Stimulated activated CD4-positive, alpha-beta T cell treated with anti-CD3 and anti-CD28 coated beads, Interleukin-12 subunit alpha, Interleukin-12 subunit beta, amount 100 ng/mL, for 48 hours (primary cell): ENCODE measurements at regions not wholly inside any gene's neighbourhood (a gene's known extent, or its start where the extent isn't known, plus 50 kb on each side); places are given as distances from the start of the nearest gene placed in this dataset.
"Not testable (repeated sequence)": the region's sequence is repeated elsewhere in the genome, so short reads cannot be mapped to it uniquely, and the experiment has no call there.

ENCODE experiments used
- DNase-seq, 3 donors: peaks; one replicate each; pipeline ENCODE4 v3.0.0-alpha.2; 2020; ENCODE audit warnings: low read depth in 2 of 3, low spot score in 1 of 3

DNA sequence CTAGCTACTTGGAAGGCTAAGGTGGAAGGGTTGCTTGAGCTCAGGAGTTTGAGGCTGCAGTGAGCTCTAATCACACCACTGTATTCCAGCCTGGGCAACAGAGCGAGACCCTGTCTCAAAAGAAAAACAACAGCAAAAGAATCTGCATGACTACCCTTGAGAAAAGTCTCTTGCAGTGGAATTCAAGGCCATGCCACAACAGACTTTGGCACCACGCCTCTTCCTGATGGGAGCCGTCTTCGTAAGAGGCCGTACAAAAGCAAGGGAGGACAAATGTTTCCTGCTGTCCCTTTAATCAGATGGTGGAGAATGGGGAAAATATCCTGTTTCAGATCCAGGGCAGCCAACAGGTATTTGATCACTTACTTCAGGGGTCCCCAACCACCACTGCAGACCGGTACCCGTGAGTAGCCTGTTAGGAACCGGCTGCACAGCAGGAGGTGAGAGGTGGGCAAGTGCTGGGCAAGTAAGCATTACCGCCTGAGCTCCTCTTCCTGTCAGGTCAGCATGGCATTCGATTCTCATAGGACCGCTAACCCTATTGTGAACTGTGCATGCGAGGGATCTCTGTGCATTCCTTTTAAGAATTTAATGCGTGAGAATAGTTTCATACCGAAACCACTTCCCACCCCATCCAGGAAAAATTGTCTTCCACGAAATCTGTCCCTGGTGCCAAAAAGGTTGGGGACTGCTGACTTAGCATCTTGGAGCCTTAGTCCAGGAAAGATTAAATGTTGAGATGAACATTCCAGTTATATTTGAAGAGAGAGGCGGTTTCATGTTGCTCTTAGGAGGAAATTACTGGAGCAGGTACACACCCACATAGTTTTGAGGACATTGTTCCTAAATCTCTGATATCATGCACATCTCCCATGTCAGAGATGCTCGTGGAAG is 94.4 kb upstream of the XPO1 start:
- no peak for DNase-seq

DNA sequence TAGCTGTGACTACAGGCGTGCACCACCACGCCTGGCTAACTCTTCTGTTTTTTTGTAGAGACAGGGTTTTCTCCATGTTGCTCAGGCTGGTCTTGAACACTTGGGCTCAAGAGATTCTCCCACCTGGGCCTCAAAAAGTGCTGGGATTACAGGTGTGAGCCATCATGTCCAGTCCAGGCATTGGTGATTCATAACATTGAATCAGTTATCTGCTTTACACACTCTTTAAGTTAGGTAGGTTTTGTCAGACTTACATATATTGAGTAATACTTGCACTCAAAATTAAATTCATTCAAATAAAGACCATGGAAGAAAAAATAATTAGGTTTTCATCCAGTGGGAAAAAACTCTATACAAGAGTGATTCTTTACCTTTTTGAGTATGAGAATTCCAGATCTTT is 93.2 kb upstream of the XPO1 start:
- no peak for DNase-seq

DNA sequence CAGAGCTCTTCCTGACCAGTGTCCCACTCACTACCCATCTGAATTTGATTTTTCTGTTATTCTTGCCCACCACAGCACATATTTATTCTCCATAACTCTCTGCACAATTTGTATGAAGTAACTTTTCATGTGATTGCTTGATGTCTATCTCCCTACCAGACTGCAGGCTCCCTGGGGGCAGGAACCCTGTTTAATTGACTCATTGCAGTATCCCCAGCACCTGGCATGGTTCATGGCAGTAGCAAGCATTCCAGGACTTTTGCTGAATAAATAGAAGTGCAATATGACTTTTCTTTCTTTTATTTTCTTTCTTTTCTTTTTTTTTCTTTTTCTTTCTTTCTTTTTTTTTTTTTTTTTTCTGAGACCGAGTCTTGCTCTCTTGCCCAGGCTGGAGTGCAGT is 88.7 kb upstream of the XPO1 start:
- no peak for DNase-seq

DNA sequence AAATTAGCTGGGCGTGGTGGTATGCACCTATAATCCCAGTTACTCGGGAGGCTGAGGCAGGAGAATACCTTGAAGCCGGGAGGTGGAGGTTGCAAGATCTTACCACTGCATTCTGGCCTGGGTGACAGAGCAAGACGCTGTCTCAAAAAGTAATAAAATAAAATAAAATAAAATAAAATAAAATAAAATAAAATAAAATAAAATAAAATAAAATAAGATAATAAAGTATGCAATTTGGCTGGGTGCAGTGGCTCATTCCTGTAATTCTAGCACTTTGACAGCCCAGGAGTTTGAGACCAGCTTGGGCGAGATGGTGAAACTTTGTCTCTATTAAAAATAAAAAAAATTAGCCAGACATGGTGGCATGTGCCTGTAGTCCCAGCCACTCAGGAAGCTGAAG is 85.6 kb upstream of the XPO1 start:
- DNase-seq = no peak

DNA sequence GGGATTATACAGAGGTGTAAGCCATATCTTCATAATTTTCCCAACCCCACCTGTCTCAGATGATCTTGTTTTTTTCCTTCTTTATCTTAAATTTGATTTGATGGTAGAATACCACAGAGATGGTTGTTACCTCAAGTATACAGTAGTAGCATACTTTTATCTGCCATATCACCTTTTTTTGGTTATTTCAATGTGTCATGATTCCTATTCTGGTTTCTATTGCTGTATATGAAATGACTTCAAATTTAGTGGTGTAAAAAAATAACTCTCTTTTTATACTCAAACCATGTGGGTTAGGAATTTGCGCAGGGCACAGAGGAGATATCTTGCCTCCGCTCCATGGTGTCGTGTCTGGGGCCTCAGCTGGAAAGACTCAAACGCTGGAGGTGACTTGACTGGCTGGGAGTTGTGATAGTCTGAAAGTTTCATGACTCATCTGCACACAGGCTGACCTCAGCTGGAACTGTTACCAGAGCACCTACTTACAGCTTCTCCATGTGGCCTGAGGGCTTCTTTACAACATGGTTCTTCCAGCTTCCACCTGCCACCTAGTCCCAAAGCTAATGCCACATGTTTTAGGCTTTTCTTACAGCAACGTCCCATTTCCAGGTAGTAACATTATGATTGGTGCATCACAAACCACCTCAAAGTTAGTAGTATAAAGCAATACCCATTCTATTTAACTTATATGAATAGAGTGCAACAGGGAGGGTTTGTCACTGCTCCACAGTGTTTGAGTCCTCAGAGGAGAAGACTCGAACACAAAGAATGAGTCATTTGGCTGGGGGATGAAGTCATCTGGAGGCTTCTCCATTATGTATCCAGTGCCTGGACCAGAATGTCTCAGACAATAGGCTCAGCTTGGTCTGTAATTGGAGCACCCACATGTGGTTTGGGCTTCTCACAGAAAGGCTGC is 82.3 kb upstream of the XPO1 start:
- peak in 1 of 3 donors; percentile 2 for DNase-seq

DNA sequence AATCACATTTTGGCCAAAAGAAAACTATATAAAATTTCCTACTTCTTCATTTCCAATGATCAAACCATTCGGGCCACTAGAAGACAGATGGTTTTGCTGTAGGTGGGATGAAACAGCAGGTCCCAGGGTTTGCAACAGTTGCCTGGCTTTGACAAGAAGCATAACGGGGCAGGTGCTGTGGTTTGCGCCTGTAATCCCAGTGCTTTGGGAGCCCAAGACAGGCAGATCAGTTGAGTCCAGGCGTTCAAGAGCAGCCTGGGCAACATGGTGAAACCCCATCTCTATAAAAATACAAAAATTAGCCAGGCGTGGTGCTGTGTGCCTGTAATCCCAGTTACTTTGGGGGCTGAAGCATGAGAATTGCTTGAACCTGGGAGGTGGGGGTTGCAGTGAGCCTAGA is 81.4 kb upstream of the XPO1 start:
- DNase-seq = no peak

DNA sequence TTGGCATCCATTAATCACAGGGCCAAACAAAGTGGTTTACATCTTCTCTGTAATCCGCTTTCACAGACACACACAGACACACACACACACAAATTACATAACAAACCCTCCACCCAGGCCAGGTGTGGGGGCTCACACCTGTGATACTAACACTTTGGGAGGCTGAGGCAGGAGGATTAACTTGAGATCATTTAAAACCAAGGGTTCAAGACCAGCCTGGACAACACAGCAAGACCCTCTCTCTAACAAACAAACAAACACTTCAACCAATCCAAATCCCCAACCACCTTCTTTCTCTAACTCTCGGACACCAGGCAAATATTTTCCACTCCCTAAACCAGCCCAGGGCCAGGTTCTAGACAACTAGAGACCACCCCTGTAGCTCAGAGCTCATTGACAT is 79.5 kb upstream of the XPO1 start:
- DNase-seq = no peak

DNA sequence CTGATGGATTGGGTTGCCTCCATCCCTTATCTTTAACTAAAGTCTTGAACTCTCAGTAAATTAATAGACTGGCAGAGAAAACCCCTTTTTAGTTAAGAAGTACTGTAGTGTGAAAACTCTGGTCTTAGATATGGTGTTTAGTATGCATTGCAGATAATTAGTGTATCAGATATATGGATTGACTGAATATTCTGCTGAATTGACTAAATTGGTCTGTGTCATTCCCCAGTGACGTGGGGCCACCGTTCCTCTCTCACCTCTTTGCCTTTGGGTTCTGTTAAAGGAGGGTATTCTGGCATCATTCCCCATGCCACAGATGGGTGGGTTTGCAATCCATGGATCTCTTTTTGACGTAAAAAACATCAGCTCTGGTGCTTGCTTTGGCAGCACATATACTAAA is 67.1 kb upstream of the XPO1 start:
- no peak for DNase-seq

DNA sequence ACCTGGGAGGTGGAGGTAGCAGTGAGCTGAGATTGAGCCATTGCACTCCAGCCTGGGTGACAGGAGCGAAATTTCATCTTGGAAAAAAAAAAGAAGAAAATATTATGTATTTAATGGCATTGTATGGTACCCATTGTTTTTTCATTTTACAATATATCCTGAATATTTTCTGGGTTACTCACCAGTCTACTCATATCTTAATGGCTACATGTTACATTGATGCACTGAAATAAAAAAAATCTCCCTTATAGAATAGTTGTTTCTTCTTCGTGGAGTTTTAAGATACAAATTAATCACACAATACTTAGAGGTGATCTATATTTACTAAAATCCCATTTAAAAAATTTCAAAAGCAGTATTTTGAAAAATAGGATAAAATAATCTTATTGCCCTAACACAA is 66.3 kb upstream of the XPO1 start:
- DNase-seq = no peak

DNA sequence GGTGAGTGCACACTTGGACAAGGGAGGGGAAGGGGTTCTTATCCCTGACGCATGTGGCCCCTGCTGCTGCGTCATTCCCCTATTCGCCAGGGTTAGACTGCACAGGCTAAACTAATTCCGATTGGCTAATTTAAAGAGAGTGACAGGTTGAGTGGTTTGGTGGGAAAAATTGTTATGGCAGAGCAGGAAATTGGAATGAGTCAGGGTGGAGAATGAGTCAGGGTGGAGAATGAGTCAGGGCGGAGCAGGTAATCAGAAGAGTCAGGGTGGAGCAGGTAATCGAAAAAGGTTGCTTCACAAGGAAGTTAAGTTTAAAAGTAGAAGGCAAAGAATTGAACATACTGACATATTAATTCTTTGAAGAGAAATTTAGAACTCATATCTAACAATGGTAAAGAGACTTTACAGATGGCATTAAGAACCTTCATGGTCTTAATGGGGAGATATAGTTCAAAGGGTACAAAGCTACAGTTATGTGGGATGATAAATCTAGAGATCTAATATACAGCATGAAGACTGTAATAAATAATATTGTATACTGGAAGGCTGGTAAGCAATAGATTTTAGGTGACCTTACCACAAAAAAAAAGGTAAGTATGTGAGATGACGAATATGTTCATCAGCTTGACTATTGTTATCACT is 60.5 kb upstream of the XPO1 start:
- DNase-seq = peak in 1 of 3 donors; percentile 26

DNA sequence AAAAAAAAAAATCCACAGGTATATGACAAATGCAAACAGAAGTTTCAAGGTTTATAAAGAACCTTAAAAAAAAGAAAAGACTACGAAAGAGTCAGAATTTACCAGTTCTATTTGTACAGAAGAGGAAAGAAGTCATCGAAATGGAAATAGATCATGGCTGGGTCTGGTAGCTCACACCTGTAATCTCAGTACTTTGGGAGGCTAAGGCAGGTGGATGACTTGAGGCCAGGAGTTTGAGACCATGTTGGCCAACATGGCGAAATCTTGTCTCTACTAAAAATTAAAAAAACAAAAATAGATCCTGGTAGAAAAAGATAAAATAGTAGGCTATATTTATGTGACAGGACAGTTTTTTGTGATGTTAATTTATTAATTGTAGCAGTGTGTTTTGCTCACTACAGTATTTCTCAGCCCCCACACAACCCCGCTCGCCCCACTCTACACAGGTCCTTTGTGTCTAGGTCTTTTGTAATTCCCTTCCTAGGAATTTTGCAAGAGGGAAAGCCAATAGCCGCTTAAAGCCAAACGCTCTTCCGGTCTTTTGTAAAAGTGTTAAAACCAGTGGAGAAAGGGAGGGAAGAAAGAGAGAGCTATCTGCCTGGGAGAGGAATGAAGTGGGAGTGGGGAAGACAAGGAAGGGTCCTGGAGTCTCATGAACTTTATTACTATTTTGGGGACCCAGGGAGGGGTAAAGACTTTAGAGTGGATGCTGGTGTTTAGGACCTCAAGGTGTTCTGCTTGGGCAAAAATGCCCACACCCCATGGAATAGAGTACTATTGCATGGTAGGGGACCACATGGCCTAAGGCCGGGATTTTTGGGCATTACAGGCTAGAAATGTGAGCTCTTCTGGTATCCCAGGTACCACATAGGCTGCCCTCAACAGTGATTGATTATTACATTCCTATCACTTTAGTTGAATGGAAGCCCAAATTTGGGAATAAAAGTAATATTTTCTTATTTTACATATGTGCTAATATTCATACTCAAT is 59.4 kb upstream of the XPO1 start:
- no peak for DNase-seq

DNA sequence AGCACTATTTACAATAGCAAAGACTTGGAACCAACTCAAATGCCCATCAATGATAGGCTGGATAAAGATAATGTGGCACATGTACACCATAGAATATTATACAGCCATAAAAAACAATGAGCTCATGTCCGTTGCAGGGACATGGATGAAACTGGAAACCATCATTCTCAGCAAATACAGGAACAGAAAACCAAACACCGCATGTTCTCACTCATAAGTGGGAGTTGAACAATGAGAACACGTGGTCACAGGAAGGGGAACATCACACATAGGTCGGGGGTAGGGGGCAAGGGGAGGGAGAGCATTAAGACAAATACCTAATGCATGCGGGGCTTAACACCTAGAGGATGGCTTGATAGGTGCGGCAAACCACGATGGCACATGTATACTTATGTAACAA is 56.0 kb upstream of the XPO1 start:
- DNase-seq = not testable (repeated sequence)

DNA sequence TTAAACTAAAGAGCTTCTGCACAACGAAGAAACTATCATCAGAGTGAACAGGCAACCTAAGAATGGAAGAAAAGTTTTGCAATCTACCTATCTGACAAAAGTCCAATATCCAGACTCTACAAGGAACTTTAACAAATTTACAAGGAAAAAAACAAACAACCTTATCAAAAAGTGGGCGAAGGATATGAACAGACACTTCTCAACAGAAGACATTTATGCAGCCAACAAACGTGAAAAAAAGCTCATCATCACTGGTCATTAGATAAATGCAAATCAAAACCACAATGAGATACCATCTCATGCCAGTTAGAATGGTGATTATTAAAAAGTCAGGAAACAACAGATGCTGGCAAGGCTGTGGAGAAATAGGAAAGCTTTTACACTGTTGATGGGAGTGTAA is 55.5 kb upstream of the XPO1 start:
- DNase-seq = not testable (repeated sequence)

DNA sequence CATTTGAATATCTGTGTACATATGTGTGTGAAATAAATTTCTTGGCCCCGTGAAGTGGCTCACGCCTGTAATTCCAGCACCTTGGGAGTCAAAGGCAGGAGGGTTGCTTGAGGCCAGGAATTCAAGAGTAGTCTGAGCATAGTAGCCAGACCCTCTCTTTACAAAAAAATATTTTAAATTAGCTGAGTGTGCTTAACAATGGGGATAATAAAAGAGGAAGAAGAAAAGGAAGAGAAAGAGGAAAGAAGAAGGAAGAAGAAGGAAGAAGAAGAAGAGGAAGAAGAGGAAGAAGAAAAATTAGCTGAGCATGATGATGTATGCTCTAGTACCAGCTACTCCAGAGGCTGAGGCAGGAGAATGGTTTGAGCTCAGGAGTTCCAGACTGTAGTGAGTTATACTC is 52.1 kb upstream of the XPO1 start:
- no peak for DNase-seq

DNA sequence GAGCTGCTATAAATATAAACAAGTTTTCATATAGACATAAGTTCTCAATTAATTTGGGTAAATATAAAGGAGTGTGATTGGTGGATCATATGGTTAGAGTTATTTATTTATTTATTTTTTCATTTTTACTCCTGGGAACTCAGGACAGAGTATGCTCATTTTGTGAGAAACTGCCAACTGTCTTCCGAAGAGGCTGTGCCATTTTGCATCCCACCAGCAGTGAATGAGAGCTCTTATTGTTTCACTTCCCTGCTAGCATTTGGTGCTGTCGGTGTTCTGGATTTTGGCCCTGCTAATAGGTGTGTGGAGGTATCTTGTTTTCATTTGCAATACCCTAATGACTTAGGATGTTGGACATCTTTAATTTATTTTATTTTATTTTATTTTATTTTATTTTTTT is 50.4 kb upstream of the XPO1 start:
- no peak for DNase-seq
